ENCODE measurements at regions not wholly inside any gene's neighbourhood (a gene's known extent, or its start where the extent isn't known, plus 50 kb on each side); places are given as distances from the start of the nearest gene placed in this dataset.
"Not testable (repeated sequence)": the region's sequence is repeated elsewhere in the genome, so short reads cannot be mapped to it uniquely, and the experiment has no call there.

GRCh38 chr22:26970809-26971394 is 313.5 kb downstream of the MIAT start:
- TF ChIP-seq GLIS3 (CRISPR knock-in tag; IDR thresholded peaks at IDR 0.05) (no peak), OSR1 (CRISPR knock-in tag; IDR thresholded peaks at IDR 0.05) (no peak), ZNF8 (CRISPR knock-in tag; IDR thresholded peaks at IDR 0.05) (no peak), ZNF565 (CRISPR knock-in tag; conservative IDR thresholded peaks at IDR 0.05; ENCODE audit: low read depth) (no peak), TOX (CRISPR knock-in tag; IDR thresholded peaks at IDR 0.05; ENCODE audit: borderline replicate concordance) (no peak), TCF4 (CRISPR knock-in tag; IDR thresholded peaks at IDR 0.05; ENCODE audit: borderline replicate concordance) (no peak), ZFP3 (CRISPR knock-in tag; IDR thresholded peaks at IDR 0.05) (no peak), ZNF70 (CRISPR knock-in tag; IDR thresholded peaks at IDR 0.05) (no peak), ZFP30 (CRISPR knock-in tag; IDR thresholded peaks at IDR 0.05) (no peak)
- TF ChIP-seq, protein P1, sequence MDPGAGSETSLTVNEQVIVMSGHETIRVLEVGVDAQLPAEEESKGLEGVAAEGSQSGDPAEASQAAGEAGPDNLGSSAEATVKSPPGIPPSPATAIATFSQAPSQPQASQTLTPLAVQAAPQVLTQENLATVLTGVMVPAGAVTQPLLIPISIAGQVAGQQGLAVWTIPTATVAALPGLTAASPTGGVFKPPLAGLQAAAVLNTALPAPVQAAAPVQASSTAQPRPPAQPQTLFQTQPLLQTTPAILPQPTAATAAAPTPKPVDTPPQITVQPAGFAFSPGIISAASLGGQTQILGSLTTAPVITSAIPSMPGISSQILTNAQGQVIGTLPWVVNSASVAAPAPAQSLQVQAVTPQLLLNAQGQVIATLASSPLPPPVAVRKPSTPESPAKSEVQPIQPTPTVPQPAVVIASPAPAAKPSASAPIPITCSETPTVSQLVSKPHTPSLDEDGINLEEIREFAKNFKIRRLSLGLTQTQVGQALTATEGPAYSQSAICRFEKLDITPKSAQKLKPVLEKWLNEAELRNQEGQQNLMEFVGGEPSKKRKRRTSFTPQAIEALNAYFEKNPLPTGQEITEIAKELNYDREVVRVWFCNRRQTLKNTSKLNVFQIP (CRISPR knock-in tag; IDR thresholded peaks at IDR 0.05; ENCODE audit: borderline replicate concordance, low read depth): no peak
- no peak for ATAC-seq

- TF ChIP-seq CSRNP3 (CRISPR knock-in tag; IDR thresholded peaks at IDR 0.05): no peak
- no peak for TF ChIP-seq ARNTL (CRISPR knock-in tag; IDR thresholded peaks at IDR 0.05; ENCODE audit: borderline replicate concordance, low read depth)
- TF ChIP-seq, protein P2, sequence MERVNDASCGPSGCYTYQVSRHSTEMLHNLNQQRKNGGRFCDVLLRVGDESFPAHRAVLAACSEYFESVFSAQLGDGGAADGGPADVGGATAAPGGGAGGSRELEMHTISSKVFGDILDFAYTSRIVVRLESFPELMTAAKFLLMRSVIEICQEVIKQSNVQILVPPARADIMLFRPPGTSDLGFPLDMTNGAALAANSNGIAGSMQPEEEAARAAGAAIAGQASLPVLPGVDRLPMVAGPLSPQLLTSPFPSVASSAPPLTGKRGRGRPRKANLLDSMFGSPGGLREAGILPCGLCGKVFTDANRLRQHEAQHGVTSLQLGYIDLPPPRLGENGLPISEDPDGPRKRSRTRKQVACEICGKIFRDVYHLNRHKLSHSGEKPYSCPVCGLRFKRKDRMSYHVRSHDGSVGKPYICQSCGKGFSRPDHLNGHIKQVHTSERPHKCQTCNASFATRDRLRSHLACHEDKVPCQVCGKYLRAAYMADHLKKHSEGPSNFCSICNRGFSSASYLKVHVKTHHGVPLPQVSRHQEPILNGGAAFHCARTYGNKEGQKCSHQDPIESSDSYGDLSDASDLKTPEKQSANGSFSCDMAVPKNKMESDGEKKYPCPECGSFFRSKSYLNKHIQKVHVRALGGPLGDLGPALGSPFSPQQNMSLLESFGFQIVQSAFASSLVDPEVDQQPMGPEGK (CRISPR knock-in tag; IDR thresholded peaks at IDR 0.05; ENCODE audit: borderline replicate concordance): no peak
- no peak for TF ChIP-seq ZFP3 (CRISPR knock-in tag; IDR thresholded peaks at IDR 0.05)
- no peak for TF ChIP-seq SNAI2 (CRISPR knock-in tag; IDR thresholded peaks at IDR 0.05)
- no peak for TF ChIP-seq CSDC2 (CRISPR knock-in tag; IDR thresholded peaks at IDR 0.05)
- no peak for TF ChIP-seq ZC3H10 (CRISPR knock-in tag; IDR thresholded peaks at IDR 0.05)
- TF ChIP-seq, protein P1 (CRISPR knock-in tag; IDR thresholded peaks at IDR 0.05; ENCODE audit: borderline replicate concordance, low read depth): no peak
- TF ChIP-seq, protein P3, sequence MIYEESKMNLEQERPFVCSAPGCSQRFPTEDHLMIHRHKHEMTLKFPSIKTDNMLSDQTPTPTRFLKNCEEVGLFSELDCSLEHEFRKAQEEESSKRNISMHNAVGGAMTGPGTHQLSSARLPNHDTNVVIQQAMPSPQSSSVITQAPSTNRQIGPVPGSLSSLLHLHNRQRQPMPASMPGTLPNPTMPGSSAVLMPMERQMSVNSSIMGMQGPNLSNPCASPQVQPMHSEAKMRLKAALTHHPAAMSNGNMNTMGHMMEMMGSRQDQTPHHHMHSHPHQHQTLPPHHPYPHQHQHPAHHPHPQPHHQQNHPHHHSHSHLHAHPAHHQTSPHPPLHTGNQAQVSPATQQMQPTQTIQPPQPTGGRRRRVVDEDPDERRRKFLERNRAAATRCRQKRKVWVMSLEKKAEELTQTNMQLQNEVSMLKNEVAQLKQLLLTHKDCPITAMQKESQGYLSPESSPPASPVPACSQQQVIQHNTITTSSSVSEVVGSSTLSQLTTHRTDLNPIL (CRISPR knock-in tag; IDR thresholded peaks at IDR 0.05; ENCODE audit: low read depth): no peak
- no peak for TF ChIP-seq TOX (CRISPR knock-in tag; IDR thresholded peaks at IDR 0.05; ENCODE audit: borderline replicate concordance)
- no peak for ATAC-seq
Observed at GRCh38 chr22:26972286-26972685, 314.9 kb downstream of the MIAT start.

DNA sequence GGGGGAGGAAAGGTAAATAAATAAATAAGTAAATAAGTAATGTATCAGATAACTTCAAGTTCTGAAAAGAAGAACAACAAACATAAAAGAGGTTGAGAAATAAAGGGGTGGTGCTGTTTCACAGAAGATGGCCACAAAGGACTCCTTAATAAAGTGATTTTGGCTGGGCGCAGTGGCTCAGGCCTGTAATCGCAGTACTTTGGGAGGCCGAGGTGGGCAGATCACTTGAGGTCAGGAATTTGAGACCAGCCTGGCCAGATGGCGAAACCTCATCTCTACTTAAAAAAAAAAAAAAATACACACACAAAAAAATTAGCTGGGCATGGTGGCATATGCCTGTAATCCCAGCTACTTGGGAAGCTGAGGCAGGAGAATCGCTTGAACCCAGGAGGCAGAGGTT is 315.5 kb downstream of the MIAT start:
- not testable (repeated sequence) for ATAC-seq

DNA sequence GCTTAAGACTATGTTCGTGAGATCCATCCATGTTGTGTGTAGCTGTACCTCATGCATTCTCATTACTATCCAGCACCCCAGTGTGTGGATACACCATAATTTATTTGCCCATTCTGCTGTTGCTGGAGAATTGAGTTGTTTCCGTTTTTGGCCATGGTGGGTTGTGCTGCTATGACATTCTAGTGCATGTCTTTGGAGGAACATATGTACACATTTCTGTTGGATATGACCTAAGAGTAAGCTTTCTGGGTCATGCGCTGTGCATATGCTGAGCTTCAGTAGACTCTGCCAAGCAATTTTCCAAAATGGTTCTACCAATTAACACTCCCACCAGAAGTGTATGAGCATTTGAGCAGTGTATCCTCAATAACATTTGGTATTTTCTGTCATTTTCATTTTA is 316.6 kb downstream of the MIAT start:
- ATAC-seq: no peak
- TF ChIP-seq, protein P2 (CRISPR knock-in tag; IDR thresholded peaks at IDR 0.05; ENCODE audit: borderline replicate concordance): no peak
- TF ChIP-seq ZNF70 (CRISPR knock-in tag; IDR thresholded peaks at IDR 0.05): no peak
